ENCODE measurements at regions not wholly inside any gene's neighbourhood (a gene's known extent, or its start where the extent isn't known, plus 50 kb on each side); places are given as distances from the start of the nearest gene placed in this dataset.

- H3K4me1 ChIP-seq (ENCODE audit: control insufficient read depth in 3 of 3, insufficient read depth in 3 of 3, low read length in 3 of 3): peaks cover 6 to 21% (median 9%) of the 10 kb centered on the region in 3 donors
- H3K36me3 ChIP-seq (ENCODE audit: control insufficient read depth in 3 of 3, insufficient read depth in 3 of 3, low read length in 3 of 3): no peaks in the 10 kb centered on the region
- no peak overlapping the region for H3K27ac ChIP-seq (ENCODE audit: low read depth, low read length)
- no peaks in the 10 kb centered on the region for H3K9me3 ChIP-seq (ENCODE audit: control insufficient read depth in 3 of 3, low read length in 3 of 3)
- no peak overlapping the region for H3K4me3 ChIP-seq (ENCODE audit: low read length in 3 of 3)
- no peaks in the 10 kb centered on the region for H3K27me3 ChIP-seq (ENCODE audit: control insufficient read depth in 3 of 3, insufficient read depth in 3 of 3, low read length in 3 of 3)
- no peak overlapping the region for H3K9ac ChIP-seq (ENCODE audit: low read depth in 1 of 3, low read length in 3 of 3)
Measured at GRCh38 chr10:60450291-60450690, 60.6 kb upstream of the ANK3 start.

DNA sequence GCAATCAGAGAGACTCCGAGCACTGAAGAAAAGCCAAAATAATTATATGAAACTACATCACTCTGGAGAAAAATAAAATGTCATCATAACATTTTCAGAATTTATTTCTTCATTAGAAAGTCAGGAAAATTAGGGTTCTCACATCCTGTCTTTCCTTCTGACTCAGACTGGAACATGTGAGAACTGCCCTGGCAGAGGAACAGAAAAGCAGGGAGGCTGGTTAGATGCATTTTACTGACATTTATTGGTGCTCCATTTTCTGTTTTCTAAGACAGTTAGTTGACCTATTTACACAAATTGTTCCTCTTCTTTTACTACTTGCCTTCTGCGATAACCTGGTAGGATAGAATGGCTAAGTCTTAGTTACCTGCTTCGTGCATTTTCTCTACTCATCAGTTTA lies 58.6 kb upstream of the ANK3 start:
- H3K27me3 ChIP-seq (ENCODE audit: control insufficient read depth in 3 of 3, insufficient read depth in 3 of 3, low read length in 3 of 3): no peaks in the 10 kb centered on the region
- no peak overlapping the region for H3K9ac ChIP-seq (ENCODE audit: low read depth in 1 of 3, low read length in 3 of 3)
- no peak overlapping the region for H3K27ac ChIP-seq (ENCODE audit: low read depth, low read length)
- H3K36me3 ChIP-seq (ENCODE audit: control insufficient read depth in 3 of 3, insufficient read depth in 3 of 3, low read length in 3 of 3): no peaks in the 10 kb centered on the region
- peaks cover 2 to 13% (median 4%) of the 10 kb centered on the region in 3 donors for H3K4me1 ChIP-seq (ENCODE audit: control insufficient read depth in 3 of 3, insufficient read depth in 3 of 3, low read length in 3 of 3)
- no peak overlapping the region for H3K4me3 ChIP-seq (ENCODE audit: low read length in 3 of 3)
- no peaks in the 10 kb centered on the region for H3K9me3 ChIP-seq (ENCODE audit: control insufficient read depth in 3 of 3, low read length in 3 of 3)

DNA sequence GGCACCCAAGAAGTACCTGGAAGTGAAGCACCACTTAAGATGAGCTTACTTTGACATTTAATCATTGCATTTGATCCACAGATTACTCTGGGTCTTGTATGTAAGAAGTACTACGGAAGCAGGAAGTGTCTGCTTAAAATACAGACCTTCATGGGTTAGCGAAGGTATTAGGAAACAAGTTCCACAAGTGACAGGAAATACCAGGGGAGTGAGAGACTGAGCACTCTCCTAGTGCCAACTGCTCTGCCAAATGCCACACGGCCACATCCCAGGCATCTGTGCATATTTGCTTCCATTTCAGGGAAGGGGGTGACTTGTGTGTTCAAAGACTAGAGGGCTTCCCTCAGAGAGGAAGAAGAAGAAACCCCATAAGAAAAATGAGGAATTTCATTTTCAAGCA lies 57.2 kb upstream of the ANK3 start:
- Histone ChIP-seq H3K4me3 (ENCODE audit: low read length in 3 of 3) (no peak overlapping the region), H3K4me1 (ENCODE audit: control insufficient read depth in 3 of 3, insufficient read depth in 3 of 3, low read length in 3 of 3) (peaks cover 2 to 13% (median 4%) of the 10 kb centered on the region in 3 donors), H3K36me3 (ENCODE audit: control insufficient read depth in 3 of 3, insufficient read depth in 3 of 3, low read length in 3 of 3) (no peaks in the 10 kb centered on the region), H3K27ac (ENCODE audit: low read depth, low read length) (no peak overlapping the region), H3K9me3 (ENCODE audit: control insufficient read depth in 3 of 3, low read length in 3 of 3) (no peaks in the 10 kb centered on the region), H3K9ac (ENCODE audit: low read depth in 1 of 3, low read length in 3 of 3) (peak overlapping the region in 1 of 3 donors; percentile 15), H3K27me3 (ENCODE audit: control insufficient read depth in 3 of 3, insufficient read depth in 3 of 3, low read length in 3 of 3) (no peaks in the 10 kb centered on the region)

DNA sequence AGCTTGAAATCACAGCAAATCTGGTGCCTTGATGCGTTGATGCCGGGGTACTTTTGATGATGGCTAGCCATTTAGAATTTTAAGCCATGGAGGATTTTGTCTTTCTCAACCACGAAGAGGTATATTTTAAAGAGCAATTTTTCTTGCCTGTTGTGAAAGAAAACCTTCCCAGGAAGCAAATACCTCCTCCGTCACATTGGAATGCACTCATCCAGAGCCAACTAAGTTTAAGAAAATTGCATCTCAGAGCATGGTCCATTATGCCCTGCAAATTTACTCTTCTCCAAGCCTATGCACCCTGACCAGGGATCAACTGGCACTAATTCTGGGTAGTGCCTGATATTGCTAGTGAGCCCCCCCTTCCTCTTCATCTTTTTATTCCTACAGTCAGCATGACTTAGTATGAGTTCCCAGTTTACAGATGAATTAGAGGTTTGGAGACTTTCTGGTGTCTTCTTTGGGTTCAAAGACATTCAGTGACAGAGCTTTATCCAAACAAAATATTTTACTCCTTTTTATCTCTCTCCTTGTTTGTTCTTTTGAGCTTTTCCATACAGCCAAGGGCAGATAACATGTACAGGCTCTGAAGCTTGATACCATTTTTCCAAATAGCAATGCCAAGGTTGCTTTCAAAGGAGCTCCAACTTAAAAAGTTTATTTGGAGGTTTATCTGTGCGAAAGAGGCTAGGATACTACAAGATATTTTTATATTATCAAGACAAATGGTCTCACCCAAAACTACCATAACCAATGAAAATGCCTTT lies 56.6 kb upstream of the ANK3 start:
- H3K4me3 ChIP-seq (ENCODE audit: low read length in 3 of 3): no peak overlapping the region
- no peak overlapping the region for H3K9ac ChIP-seq (ENCODE audit: low read depth in 1 of 3, low read length in 3 of 3)
- H3K36me3 ChIP-seq (ENCODE audit: control insufficient read depth in 3 of 3, insufficient read depth in 3 of 3, low read length in 3 of 3): no peaks in the 10 kb centered on the region
- H3K27ac ChIP-seq (ENCODE audit: low read depth, low read length): no peak overlapping the region
- H3K27me3 ChIP-seq (ENCODE audit: control insufficient read depth in 3 of 3, insufficient read depth in 3 of 3, low read length in 3 of 3): no peaks in the 10 kb centered on the region
- peaks cover 2 to 13% (median 4%) of the 10 kb centered on the region in 3 donors for H3K4me1 ChIP-seq (ENCODE audit: control insufficient read depth in 3 of 3, insufficient read depth in 3 of 3, low read length in 3 of 3)
- H3K9me3 ChIP-seq (ENCODE audit: control insufficient read depth in 3 of 3, low read length in 3 of 3): no peaks in the 10 kb centered on the region

- no peak overlapping the region for H3K9ac ChIP-seq (ENCODE audit: low read depth in 1 of 3, low read length in 3 of 3)
- H3K36me3 ChIP-seq (ENCODE audit: control insufficient read depth in 3 of 3, insufficient read depth in 3 of 3, low read length in 3 of 3): no peaks in the 10 kb centered on the region
- H3K4me3 ChIP-seq (ENCODE audit: low read length in 3 of 3): no peak overlapping the region
- peaks cover 2 to 13% (median 4%) of the 10 kb centered on the region in 3 donors for H3K4me1 ChIP-seq (ENCODE audit: control insufficient read depth in 3 of 3, insufficient read depth in 3 of 3, low read length in 3 of 3)
- H3K9me3 ChIP-seq (ENCODE audit: control insufficient read depth in 3 of 3, low read length in 3 of 3): no peaks in the 10 kb centered on the region
- no peaks in the 10 kb centered on the region for H3K27me3 ChIP-seq (ENCODE audit: control insufficient read depth in 3 of 3, insufficient read depth in 3 of 3, low read length in 3 of 3)
- H3K27ac ChIP-seq (ENCODE audit: low read depth, low read length): no peak overlapping the region
Measured at GRCh38 chr10:60444494-60445064, 54.9 kb upstream of the ANK3 start.

DNA sequence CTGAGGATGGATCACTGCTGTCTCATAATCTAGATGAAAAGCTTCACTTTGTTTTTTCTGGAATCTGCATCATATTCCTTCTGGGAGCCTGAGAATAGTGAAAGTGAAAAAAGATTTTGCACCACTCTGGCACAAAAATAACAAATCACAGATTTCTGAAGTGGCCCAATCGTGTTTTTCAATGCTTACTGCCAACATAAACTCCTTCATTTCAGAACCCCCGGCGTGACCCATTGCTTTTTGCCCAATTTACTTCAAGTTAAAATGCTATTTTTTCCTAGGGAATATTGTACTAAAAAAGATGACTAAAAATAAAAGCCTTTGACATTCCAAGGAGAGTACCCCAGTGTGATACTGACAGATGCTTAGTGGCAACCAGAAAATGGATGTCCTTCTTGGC lies 53.7 kb upstream of the ANK3 start:
- no peaks in the 10 kb centered on the region for H3K27me3 ChIP-seq (ENCODE audit: control insufficient read depth in 3 of 3, insufficient read depth in 3 of 3, low read length in 3 of 3)
- H3K4me1 ChIP-seq (ENCODE audit: control insufficient read depth in 3 of 3, insufficient read depth in 3 of 3, low read length in 3 of 3): peaks cover 2 to 13% (median 4%) of the 10 kb centered on the region in 3 donors
- no peak overlapping the region for H3K9ac ChIP-seq (ENCODE audit: low read depth in 1 of 3, low read length in 3 of 3)
- H3K4me3 ChIP-seq (ENCODE audit: low read length in 3 of 3): no peak overlapping the region
- no peak overlapping the region for H3K27ac ChIP-seq (ENCODE audit: low read depth, low read length)
- no peaks in the 10 kb centered on the region for H3K9me3 ChIP-seq (ENCODE audit: control insufficient read depth in 3 of 3, low read length in 3 of 3)
- no peaks in the 10 kb centered on the region for H3K36me3 ChIP-seq (ENCODE audit: control insufficient read depth in 3 of 3, insufficient read depth in 3 of 3, low read length in 3 of 3)

DNA sequence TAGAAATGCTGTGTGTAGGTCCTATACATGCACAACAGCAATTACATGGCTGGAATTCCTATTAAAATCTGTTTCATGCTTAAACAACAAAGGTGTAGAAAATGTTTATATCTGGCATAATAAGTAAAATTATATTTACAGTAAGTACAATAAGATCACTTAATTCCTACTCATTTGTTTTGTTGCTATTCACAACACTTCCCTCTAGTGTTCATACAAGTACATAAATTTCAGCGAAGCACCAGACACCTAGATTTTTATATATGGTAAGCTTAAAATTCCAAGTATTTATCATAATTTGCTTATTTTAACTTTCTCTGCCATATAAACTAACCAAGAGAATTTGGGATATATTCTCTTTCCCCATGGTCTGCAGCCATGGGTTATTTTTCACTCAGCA lies 51.8 kb upstream of the ANK3 start:
- Histone ChIP-seq H3K36me3 (ENCODE audit: control insufficient read depth in 3 of 3, insufficient read depth in 3 of 3, low read length in 3 of 3) (no peaks in the 10 kb centered on the region), H3K9ac (ENCODE audit: low read depth in 1 of 3, low read length in 3 of 3) (no peak overlapping the region), H3K27ac (ENCODE audit: low read depth, low read length) (no peak overlapping the region), H3K27me3 (ENCODE audit: control insufficient read depth in 3 of 3, insufficient read depth in 3 of 3, low read length in 3 of 3) (no peaks in the 10 kb centered on the region), H3K4me1 (ENCODE audit: control insufficient read depth in 3 of 3, insufficient read depth in 3 of 3, low read length in 3 of 3) (peaks cover 0 to 6% (median 4%) of the 10 kb centered on the region in 3 donors), H3K4me3 (ENCODE audit: low read length in 3 of 3) (no peak overlapping the region), H3K9me3 (ENCODE audit: control insufficient read depth in 3 of 3, low read length in 3 of 3) (no peaks in the 10 kb centered on the region)

DNA sequence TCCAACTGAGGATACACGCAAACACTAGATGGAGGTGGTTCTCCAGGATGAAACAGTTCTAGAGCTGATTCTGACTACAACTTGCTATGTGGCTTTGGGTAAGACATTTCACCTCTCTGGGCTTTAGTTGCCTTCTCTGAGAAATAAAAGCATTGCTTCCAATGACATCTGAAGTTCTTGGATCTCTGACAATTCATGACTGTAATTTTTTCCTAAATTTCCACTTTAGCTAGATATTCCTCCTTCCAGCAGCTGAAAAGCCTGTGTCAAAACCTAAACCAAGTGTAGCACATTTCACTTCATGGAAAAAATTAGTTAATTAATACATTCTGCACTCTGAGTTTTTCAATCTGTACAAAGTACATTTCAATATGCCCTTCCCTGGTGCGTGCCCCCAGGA lies 50.0 kb upstream of the ANK3 start:
- H3K9me3 ChIP-seq (ENCODE audit: control insufficient read depth in 3 of 3, low read length in 3 of 3): no peaks in the 10 kb centered on the region
- H3K4me3 ChIP-seq (ENCODE audit: low read length in 3 of 3): no peak overlapping the region
- H3K27ac ChIP-seq (ENCODE audit: low read depth, low read length): no peak overlapping the region
- no peaks in the 10 kb centered on the region for H3K36me3 ChIP-seq (ENCODE audit: control insufficient read depth in 3 of 3, insufficient read depth in 3 of 3, low read length in 3 of 3)
- no peaks in the 10 kb centered on the region for H3K27me3 ChIP-seq (ENCODE audit: control insufficient read depth in 3 of 3, insufficient read depth in 3 of 3, low read length in 3 of 3)
- H3K9ac ChIP-seq (ENCODE audit: low read depth in 1 of 3, low read length in 3 of 3): no peak overlapping the region
- H3K4me1 ChIP-seq (ENCODE audit: control insufficient read depth in 3 of 3, insufficient read depth in 3 of 3, low read length in 3 of 3): peaks cover 0 to 3% (median 0%) of the 10 kb centered on the region in 3 donors
